Bronchial epithelial cell (primary cell): ENCODE measurements at regions not wholly inside any gene's neighbourhood (a gene's known extent, or its start where the extent isn't known, plus 50 kb on each side); places are given as distances from the start of the nearest gene placed in this dataset.

ENCODE experiments used
- DNase-seq: peaks from one replicate; pipeline ENCODE4 v3.0.0-alpha.2; 2010; ENCODE audit warnings: low read depth
- FAIRE-seq: peaks from 2 replicates; lab custom pipeline; 2011; peaks lifted over from hg19 to GRCh38; lab: Jason Lieb, UNC
- H3K27me3 ChIP-seq: 2 replicates; pipeline ENCODE4 v1.5.1; 2011; ENCODE audit warnings: low read length; ENCODE audit not compliant: control insufficient read depth, insufficient read depth
- H3K36me3 ChIP-seq: 2 replicates; pipeline ENCODE4 v1.5.1; 2011; ENCODE audit warnings: low read length; ENCODE audit not compliant: control insufficient read depth, insufficient read depth
- H3K4me3 ChIP-seq: 2 replicates; pipeline ENCODE4 v1.5.1; 2011; ENCODE audit warnings: mild to moderate bottlenecking, low read depth, low read length, control low read depth
- CTCF ChIP-seq: IDR thresholded peaks from 2 replicates; pipeline ENCODE4 v1.5.1; 2011; ENCODE audit warnings: mild to moderate bottlenecking, moderate library complexity, low read length, control low read depth, inconsistent platforms; ENCODE audit not compliant: insufficient read depth, severe bottlenecking

GRCh38 chrX:9367421-9367820, 97.4 kb upstream of the TBL1X start:
- Histone ChIP-seq H3K36me3 (no peaks in the 10 kb centered on the region), H3K27me3 (peaks cover 2% of the 10 kb centered on the region), H3K4me3 (no peak overlapping the region)
- no peak for TF ChIP-seq CTCF
- FAIRE-seq (no peak), DNase-seq (no peak)

GRCh38 chrX:9368262-9368661, 96.6 kb upstream of the TBL1X start:
- FAIRE-seq (no peak), DNase-seq (no peak)
- TF ChIP-seq CTCF, result no peak
- no peaks in the 10 kb centered on the region for H3K36me3 ChIP-seq
- H3K4me3 ChIP-seq, result no peak overlapping the region
- H3K27me3 ChIP-seq, result peaks cover 2% of the 10 kb centered on the region

- no peaks in the 10 kb centered on the region for H3K36me3 ChIP-seq
- FAIRE-seq, result no peak
- no peak for DNase-seq
- peaks cover 4% of the 10 kb centered on the region for H3K27me3 ChIP-seq
- no peak overlapping the region for H3K4me3 ChIP-seq
- TF ChIP-seq CTCF, result no peak
Measured at GRCh38 chrX:9369802-9370291, 95.0 kb upstream of the TBL1X start.

- Histone ChIP-seq H3K36me3 (no peaks in the 10 kb centered on the region), H3K27me3 (peaks cover 2% of the 10 kb centered on the region), H3K4me3 (no peak overlapping the region)
- FAIRE-seq (no peak), DNase-seq (no peak)
- no peak for TF ChIP-seq CTCF
Measured at GRCh38 chrX:9370893-9371292, 94.0 kb upstream of the TBL1X start.

- H3K36me3 ChIP-seq, result no peaks in the 10 kb centered on the region
- no peak overlapping the region for H3K4me3 ChIP-seq
- FAIRE-seq (no peak), DNase-seq (no peak)
- no peak for TF ChIP-seq CTCF
- H3K27me3 ChIP-seq, result peaks cover 2% of the 10 kb centered on the region
Measured at GRCh38 chrX:9372866-9373265, 92.0 kb upstream of the TBL1X start.

GRCh38 chrX:9373789-9374188, 91.1 kb upstream of the TBL1X start:
- no peak for FAIRE-seq

More at GRCh38 chrX:9373789-9374188, 91.1 kb upstream of the TBL1X start:
- DNase-seq, result no peak
- Histone ChIP-seq H3K27me3 (peaks cover 2% of the 10 kb centered on the region), H3K4me3 (no peak overlapping the region), H3K36me3 (no peaks in the 10 kb centered on the region)
- no peak for TF ChIP-seq CTCF
